ENCODE measurements at regions not wholly inside any gene's neighbourhood (a gene's known extent, or its start where the extent isn't known, plus 50 kb on each side); places are given as distances from the start of the nearest gene placed in this dataset.

DNA sequence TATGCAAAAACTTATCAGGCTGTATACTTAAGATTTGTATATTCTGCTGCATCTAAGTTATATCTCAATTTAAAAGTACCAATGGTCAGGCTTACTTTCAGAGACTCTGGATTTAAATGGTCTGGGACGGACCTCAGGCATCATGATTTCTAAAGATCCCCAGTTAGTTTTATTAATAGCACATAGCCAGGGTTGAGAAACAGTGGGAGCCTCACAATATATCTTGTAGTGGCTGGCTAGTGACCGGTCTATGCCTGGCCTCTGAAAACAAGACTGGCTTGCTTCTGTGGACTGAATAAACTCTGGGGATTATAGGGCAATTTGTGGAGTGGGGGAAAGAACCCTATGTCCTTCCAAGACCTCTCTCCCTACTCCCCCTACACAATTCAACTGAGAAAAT is 162.5 kb upstream of the SLC1A4 start (continued):
- no peak for TF ChIP-seq RFX5 (IDR thresholded peaks at IDR 0.05; ENCODE audit: borderline replicate concordance, low read depth, low read length)
- no peak for TF ChIP-seq KDM4A (IDR thresholded peaks at IDR 0.05; ENCODE audit: low read depth, low read length, severe bottlenecking)
- no peak for TF ChIP-seq MAFK (IDR thresholded peaks at IDR 0.05; ENCODE audit: low read depth, low read length)

Data from H1 (cell line).